HG03196 (cell line): ENCODE measurements at regions not wholly inside any gene's neighbourhood (a gene's known extent, or its start where the extent isn't known, plus 50 kb on each side); places are given as distances from the start of the nearest gene placed in this dataset.
"Not testable (repeated sequence)": the region's sequence is repeated elsewhere in the genome, so short reads cannot be mapped to it uniquely, and the experiment has no call there.

Experiments
- ATAC-seq: cut with Tn5 transposase; IDR thresholded peaks from one replicate; pipeline ENCODE4 v1.9.1; 2021; ENCODE audit not compliant: unreplicated experiment

DNA sequence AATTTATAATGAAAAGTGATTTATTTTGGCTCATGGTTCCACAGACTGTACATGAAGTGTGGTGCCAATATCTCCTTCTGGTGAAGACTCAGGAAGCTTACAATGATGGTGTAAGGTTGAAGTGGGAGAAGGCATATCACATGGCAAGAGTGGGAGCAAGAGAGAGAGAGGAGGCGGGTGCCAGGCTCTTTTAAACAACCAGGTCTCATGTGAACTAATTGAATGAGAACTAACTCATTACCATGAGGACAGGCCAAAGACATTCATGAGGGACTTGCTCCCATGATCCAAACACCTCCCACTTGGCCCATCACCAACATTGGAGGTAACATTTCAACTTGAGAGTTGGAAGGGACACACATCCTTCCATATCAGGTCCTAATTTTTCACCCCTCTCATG, 155.2 kb downstream of the SLC38A4 start:
- ATAC-seq = no peak

DNA sequence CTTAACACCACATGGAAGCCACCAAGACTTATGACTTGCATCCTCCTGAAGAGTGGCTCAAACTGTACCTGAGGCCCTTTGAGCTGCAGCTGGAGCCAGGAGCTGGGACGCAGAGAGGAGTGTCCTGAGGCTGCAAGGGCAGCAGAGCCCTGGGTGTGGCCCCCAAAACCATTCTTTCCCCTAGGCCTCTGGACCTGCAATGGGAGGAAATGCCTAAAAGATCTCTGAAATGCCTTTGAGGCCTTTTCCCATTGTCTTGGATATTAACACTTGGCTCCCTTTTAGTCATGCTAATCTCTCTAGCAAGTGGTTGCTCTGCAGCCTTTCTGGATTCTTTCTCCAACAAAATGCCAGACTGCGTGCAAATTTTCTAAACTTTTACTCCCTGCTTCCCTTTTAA, 156.1 kb downstream of the SLC38A4 start:
- ATAC-seq = no peak

DNA sequence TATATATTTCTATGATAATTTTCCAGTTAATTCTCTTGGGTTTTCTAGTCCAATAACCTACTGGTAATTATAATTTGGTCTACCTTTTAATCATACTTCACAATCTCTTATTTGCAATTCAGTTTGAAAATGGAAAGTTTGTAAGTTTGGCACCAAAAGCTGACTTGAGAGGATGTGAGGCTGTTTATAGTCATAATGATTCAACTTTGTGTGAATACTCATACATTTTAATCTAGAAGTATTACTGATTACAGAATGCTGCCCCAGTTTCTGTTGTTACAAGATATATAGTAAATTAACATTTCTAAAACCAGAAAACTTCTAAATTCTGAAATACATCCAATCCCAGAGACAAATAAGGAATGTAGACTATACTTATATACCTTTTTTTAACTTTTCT, 158.2 kb downstream of the SLC38A4 start:
- ATAC-seq = no peak

DNA sequence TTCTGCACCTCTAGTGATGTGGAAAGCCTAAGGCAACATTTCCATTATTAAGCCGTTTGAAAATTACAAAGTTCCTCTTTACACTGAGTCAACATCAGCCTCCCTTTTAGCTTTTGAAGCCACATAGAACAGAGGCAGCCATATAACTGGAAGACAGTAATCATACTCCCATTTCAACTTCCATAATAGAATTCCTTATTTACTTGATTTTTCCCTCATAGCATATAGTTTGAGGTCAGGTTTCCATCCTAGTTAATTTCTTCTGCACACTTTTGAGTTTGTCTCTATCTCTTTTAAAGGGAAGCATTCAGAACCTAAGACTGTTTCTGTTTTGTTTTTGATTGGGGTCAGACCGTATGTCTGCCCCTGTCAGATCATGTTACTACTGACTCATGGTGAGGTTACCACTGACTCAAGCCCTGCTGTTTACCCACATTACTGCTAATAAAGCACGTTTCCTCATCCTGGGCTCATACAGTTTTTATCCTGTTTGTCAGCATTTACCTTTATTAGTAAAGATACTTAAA, 161.0 kb downstream of the SLC38A4 start:
- peak; percentile 72 for ATAC-seq

DNA sequence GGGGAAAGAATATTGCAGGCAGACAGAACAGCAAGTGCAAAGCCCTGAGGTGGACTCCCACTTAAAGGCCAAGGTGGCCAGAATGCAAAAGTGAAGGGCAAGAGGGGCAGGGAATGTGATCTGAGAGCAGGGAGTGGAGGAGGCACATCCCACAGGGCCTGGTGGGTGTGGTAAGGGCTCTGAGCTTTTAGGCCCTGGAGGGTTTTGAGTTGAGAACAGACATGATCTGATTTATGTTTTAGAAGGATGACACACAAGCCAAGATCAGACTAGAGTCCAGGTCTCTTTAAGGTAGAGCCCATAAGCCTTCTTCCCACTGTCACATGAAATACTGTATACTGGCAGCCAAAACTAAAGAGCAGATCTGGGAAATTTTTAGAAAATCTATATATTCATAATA, 162.5 kb downstream of the SLC38A4 start:
- ATAC-seq = no peak

DNA sequence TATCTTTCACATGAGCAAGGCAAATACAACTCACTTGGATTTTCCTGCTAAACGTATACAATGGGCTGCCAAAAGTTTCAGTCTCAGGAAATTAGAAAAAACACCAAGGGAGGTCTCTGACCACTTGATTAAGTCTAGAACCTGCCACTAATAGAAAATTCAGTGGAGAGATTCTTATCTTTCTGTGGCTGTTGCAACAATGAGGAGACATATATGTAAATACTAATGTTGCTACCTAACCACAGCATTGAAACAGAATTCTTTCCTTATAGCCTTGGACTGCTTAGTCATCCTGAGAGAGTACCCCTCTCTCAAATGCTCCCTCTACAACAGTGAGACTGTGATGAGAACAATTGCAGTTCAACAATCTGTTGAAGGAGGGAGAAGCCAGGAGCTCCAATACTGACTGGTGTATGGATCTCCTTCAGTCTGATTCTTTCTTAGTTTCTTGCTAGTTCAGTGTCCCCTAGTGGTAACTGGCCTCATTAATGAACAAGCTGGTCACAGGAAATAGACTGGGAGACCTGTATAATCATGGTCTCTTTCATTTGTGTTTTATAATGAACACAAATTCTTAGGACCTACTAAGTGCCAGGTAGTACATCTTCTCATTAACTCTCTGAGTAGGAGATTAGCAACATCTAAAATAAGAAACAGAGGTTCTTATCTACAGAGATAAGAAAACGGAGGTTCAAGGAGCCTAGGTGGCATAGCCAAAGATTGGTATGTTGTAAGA, 164.5 kb downstream of the SLC38A4 start:
- ATAC-seq = peak; percentile 62

DNA sequence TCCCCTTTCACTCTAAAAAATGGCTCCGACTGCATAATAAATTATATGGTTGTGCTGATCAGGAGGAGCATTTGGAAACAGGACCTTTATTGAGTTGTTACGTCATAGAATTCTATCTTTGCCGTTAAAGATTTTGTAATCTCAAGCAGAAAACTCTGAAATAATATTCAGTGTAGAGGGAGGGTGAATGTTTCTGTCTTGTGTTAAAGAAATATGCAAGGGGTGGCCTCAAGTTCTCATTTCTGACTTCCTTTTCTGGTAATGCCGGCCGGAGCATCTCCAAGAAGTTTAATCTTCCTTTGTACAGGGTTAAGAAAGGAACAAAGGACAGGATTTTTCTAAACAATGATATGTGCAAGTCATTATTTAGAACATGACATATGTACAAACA, 165.1 kb downstream of the SLC38A4 start:
- ATAC-seq = peak; percentile 2

DNA sequence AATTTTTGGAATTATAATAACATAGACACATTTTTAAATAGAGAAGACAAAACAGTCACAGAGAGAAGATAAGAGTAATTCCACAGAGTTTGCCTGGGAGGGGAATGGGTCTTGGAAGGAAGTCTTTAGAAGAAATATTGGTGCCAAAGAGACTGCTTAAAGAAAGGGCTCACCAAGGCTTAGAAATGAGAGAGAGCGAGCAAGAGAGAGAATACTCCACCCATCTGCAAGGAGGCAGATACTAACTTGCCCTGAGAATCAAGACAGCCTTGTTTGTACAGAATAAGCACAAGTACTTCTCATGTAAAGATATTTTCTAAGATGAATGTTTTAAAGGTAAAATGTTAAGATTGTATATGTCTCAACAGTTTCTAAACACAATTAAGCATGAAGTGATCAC, 165.5 kb downstream of the SLC38A4 start:
- no peak for ATAC-seq

DNA sequence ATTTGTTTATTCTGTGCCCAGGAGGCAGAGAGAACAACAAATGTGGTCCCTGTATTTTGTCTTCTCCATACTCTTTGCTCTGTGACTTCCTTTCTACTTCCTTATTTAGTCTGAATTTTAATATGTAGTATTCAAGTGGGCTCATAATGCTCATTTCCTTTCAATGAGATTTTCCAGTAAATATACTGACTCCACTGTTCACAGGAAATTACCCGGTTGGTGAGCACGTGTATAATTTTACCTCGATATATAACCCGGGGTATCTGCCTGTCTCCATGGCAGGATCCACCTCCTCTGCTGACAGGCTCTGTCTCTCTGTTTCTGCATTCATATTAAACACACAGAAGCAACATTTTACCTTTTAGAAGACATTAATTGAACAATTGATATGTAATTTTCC, 166.0 kb downstream of the SLC38A4 start:
- ATAC-seq = no peak

DNA sequence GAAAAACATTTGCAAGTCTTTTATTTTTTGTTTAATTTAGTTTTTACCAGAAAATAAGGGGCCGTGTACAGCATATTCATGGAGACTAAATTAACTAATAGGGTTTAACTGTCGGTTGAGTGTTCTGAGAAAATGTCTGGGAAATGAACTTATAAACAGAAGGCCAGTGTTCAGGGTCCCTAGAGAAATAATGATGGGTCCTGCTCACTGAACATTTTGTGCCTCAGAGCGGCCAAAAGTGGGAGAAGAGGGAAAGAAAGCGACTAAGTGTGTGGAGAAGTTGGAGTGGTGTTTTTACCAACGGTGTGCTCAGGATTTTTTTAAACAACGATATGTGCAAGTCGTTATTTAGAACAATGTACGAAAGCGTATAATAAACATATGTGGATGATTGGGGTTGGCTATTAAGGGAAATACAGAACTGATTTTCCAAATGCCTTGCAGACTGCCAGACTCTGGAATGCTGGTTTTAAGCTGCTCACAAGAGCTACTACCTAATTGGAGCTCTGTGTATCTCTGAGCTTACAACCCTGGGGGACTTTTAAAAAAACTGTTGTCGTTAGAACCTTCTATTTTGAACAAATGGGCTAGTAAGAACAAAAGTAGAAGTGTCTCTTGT, 166.7 kb downstream of the SLC38A4 start:
- no peak for ATAC-seq

DNA sequence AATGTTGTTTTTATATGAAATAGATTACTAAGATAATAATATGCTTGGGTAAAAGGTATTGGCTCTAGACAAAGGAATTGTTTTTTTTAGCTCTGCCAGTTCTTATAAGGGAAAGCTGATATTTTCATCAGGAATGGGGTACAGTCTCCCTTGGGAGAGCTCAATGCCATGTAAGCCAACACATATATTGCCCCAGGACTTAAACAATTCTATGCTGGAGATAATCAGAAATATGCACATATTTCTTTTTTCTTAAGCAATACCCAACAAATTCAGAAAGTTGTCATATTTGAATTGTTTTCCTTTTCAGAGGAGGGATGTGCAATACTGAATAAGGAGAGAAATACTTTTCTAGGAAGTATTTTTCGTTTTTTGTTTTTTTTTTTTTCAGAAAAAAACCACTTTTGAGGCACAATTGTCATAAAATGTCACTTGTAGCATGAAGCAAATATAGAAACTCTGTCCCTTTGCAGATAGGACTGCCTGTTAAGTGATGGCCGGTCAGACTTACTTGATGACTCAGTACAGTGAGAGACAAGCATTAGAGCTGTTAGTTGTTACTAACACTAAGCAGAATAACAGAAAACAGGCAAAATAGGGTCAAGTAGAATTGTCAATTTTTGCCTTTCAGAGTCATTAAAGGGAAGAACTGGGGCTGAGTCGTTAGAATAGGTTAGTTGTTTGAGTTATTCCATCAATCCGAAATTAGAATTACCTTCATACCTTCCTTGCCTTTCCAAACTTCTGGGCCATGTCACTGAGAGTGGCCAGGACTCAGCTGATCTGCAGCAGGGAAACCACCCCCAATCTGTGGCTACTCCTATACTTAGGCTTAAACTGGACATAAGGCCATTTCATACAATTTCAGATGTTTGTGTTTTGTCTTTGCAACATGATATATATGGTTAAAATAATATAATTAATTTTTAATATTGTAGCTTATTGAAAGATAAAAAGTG, 168.1 kb downstream of the SLC38A4 start:
- ATAC-seq = no peak

DNA sequence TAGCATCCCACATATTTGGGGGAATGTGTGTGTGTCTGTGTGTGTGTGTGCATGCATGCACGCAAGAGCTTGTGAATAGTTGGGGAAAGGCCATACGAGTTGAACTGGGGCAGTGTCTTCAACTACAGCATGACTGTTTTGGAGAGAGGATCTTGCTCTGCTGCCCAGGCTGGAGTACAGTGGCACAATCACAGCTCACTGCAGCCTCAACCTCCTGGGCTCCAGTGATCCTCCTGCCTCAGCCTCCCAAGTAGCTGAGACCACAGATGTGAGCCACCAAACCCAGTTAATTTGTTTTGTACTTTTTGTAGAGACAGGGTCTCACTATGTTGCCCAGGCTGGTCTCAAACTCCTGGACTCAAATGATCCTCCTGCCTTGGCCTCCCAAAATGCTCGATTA, 169.8 kb downstream of the SLC38A4 start:
- not testable (repeated sequence) for ATAC-seq

DNA sequence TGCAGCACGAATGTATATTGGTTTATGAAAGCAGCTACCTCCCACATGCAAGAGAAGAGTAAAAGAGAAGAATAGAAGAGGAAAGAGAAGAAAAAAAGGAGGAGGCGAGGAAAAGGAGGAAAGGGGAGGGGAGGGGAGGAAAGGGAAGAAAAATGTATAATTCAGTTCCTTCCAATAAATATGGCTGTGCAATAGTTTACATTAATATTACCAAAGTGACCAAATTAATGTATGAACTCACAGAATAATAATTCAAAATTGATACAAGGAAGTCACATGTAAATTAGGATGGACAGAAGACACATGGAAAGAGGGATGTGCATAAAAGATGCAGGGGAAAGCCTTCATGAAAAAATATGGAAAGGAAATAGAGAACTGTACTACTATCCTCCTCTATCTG, 172.5 kb downstream of the SLC38A4 start:
- ATAC-seq = no peak

DNA sequence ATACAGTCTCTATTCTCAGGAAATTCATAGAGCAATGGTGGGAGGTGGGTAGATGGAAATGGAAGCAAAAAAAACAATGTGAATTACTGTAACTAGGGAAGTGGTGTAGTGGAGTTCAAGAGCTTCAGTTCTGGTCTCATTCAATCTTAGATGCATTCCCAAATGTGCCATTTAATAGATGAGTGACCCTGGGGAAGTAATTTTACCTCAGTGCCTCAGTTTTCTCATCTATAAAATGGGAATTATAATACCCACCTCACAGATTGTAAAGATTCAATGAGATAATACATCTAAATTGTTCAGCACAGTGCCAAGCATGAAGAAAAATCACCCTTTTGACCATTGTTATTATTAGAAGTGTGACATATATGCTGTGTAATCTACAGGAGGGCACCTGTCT, 173.1 kb downstream of the SLC38A4 start:
- ATAC-seq = no peak

DNA sequence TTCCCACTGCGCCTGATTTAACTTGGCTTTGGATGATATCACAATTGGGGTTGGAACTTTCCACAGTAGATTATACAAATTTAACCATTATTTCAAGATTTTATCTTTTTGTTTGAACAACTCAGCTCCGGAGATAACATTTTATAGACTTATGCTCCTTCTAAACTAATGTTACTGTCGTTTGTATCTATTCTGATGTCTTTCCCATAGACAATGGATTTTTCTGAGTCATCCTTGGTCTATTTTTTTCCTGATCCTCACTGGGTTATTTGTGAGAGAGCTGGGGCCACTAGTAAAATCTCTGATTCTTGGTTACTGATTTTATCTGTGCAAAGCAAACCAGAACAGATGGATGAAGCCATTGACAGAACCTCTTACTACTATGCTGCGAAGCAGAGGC, 175.1 kb downstream of the SLC38A4 start:
- no peak for ATAC-seq

DNA sequence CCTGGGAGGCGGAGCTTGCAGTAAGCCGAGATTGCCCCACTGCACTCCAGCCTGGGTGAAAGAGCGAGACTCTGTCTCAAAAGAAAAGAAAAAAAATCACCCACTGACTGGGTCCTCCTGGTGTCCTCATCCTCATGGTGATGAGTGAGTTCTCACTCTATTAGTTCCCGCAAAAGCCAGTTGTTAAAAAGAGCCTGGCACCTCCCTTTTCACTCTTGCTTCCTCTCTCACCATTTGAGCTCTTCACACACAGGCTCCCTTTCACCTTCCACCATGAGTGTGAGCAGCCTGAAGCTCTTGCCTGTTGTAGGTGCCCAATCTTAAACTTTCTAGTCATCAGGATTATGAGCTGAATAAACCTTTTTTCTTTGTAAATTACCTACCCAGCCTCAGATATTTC, 176.4 kb downstream of the SLC38A4 start:
- ATAC-seq = no peak

DNA sequence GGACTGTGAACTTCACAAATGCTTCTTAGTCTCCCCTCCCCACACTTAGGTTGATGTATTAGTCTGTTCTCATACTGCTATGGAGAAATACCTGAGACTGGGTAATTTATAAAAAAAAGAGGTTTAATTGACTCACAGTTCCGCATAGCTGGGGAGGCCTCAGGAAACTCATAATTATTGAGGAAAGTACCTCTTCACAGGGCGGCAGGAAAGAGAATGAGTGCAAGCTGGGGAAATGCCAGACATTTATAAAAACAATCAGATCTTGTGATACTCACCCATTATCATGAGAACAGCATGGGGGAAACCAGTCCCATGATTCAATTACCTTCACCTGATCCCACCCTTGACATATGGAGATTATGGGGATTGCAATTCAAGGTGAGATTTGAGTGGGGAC, 178.8 kb downstream of the SLC38A4 start:
- ATAC-seq = no peak

DNA sequence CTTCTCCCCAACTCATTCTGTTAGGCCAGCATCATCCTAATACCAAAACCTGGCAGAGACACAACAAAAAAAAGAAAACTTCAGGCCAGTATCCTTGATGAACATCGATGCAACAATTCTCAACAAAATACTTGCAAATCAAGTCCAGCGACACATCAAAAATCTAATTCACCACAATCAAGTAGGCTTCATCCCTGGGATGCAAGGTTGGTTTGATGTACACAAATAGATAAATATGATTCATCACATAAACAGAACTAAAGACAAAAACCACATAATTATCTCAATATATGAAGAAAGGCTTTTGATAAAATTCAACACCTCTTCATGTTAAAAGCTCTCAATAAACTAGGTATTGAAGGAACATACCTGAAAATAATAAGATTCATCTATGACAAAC, 184.1 kb downstream of the SLC38A4 start:
- not testable (repeated sequence) for ATAC-seq

DNA sequence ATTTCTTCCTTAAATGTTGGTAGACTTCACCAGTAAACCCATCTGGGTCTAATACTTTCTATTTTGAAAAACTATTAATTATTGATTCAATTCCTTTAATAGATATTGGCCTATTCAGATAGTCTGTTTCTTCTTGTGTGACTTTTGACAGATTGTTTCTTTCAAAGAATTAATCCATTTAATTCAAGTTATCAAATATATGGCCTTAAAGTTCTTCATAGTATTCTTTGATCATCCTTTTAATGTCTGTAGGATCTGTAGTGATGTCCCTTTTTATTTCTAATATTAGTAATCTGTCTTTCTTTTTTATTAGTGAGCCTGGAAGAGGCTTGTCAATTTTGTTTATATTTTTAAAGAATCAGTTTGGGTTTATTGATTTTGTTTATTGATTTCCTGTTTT, 190.0 kb downstream of the SLC38A4 start:
- ATAC-seq = no peak

DNA sequence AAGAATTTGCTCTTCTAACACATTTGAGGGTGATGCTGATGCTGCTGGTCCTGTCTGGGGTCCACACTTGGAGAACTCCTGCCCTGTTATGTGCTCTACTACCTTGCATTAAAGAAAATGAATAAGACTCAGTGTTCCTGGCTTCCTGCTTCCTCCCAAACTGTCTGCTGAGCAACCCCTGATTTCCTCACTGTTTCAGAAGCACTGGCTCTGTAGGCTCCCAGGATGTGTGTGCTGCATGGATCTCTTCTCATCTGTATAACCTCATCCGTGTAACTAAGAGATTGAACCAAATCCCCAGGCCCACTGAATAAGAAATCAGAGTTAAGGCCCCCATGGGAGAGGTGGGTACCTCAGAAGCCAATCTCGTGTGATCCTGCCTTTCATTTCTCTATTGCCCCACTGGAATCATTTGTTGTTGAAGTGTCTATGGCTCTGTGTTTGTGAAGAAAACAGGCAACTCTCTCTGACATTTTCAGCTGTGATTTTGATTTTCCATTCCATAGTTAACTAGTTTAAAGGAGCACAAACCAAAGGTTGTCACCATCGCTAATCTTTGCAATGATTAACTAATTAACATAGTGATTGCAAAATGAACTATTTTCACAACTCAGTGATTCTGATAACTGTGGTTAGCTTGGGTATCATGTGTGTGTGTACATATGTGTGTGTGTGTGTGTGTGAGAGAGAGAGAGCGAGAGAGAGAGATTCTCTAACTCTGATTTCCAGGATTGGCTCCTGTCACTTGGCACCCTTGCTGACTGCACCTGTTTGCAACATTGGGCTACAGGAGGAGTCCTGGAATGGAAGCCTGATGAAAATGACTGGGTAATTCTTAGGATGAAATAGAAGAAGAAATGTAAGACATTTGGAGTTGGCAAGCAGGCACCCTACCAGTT, 196.2 kb downstream of the SLC38A4 start:
- no peak for ATAC-seq

DNA sequence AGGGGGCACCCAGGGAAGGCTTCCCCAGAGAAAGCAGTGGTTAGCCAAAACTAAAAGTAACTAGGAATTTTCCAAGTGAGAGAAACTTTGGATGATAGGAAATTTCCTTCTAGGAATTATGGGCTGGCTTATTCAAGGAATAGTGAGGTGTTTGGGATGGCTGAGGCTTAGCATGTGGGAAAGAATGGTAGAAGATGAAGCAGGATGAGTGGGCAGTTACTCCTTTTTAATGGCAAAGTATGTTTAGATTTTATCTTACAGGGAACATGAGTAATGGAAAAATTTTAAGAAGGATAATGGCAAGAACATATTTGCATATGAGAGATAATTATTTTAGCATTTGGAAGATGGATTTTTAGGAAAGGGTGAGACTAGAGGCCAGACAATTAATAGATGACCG, 197.6 kb downstream of the SLC38A4 start:
- ATAC-seq = no peak
